ENCODE measurements at regions not wholly inside any gene's neighbourhood (a gene's known extent, or its start where the extent isn't known, plus 50 kb on each side); places are given as distances from the start of the nearest gene placed in this dataset.

- no peak for TF ChIP-seq CEBPB (IDR thresholded peaks at IDR 0.05; ENCODE audit: low read depth, low read length)
- TF ChIP-seq CTCF (conservative IDR thresholded peaks at IDR 0.05; ENCODE audit: low read depth, low read length), result no peak
- no peak for TF ChIP-seq FOS (IDR thresholded peaks at IDR 0.05; ENCODE audit: low read depth, low read length)
- no peak for TF ChIP-seq MAZ (IDR thresholded peaks at IDR 0.05; ENCODE audit: borderline replicate concordance, low read depth, low read length)
- TF ChIP-seq NFE2L2 (IDR thresholded peaks at IDR 0.05; ENCODE audit: low read depth, low read length), result no peak
- no peak for TF ChIP-seq RCOR1 (IDR thresholded peaks at IDR 0.05; ENCODE audit: insufficient replicate concordance, low read length)
- TF ChIP-seq MXI1 (IDR thresholded peaks at IDR 0.05; ENCODE audit: borderline replicate concordance, low read depth, low read length), result no peak
- no peak for TF ChIP-seq RAD21 (IDR thresholded peaks at IDR 0.05; ENCODE audit: low read length)
- no peak for TF ChIP-seq CHD1 (IDR thresholded peaks at IDR 0.05; ENCODE audit: low read depth, low read length)
- TF ChIP-seq USF2 (IDR thresholded peaks at IDR 0.05; ENCODE audit: low read depth, low read length), result no peak
- no peak for TF ChIP-seq BHLHE40 (IDR thresholded peaks at IDR 0.05; ENCODE audit: low read depth, low read length)
- H3K18ac ChIP-seq (ENCODE audit: low read depth, low read length), result no peak overlapping the region
- no peak overlapping the region for H4K5ac ChIP-seq (ENCODE audit: low read depth, low read length)
- H2BK20ac ChIP-seq (ENCODE audit: low read depth, low read length), result no peak overlapping the region
- intact Hi-C loops (cut with micrococcal nuclease) (no loop called here), dilution Hi-C loops (cut with HindIII; ENCODE audit: low sequenced_read_pairs, unreplicated experiment) (no loop called here), in situ Hi-C loops (cut with MboI; ENCODE audit: low sequenced_read_pairs) (no loop called here)
- no peaks in the 10 kb centered on the region for H3K27me3 ChIP-seq (ENCODE audit: control insufficient read depth, insufficient read depth, low read length)
- H2BK120ac ChIP-seq (ENCODE audit: low read depth, low read length), result no peak overlapping the region
- H3K9ac ChIP-seq (ENCODE audit: low read depth, low read length), result no peak overlapping the region
- no peak overlapping the region for H2AK5ac ChIP-seq (ENCODE audit: low read depth, low read length)
- H3K4ac ChIP-seq (ENCODE audit: low read depth, low read length), result no peak overlapping the region
- ChIA-PET POLR2A (ENCODE audit: unreplicated experiment) (no interaction called here), CTCF (no interaction called here)
- BruUV-seq (replicated peaks), result no TSS peak
- no peak overlapping the region for H3K4me3 ChIP-seq (ENCODE audit: insufficient read depth, low read depth, low read length)
- H3K9me3 ChIP-seq (ENCODE audit: control insufficient read depth, insufficient read depth, low read length), result no peaks in the 10 kb centered on the region
- H2BK15ac ChIP-seq (ENCODE audit: low read depth, low read length), result no peak overlapping the region
- no peak overlapping the region for H3K27ac ChIP-seq (ENCODE audit: insufficient read depth, low read length)
- H3K4me2 ChIP-seq (ENCODE audit: low read depth, low read length), result no peak overlapping the region
- H3K9me1 ChIP-seq (ENCODE audit: insufficient read depth, low read length), result no peaks in the 10 kb centered on the region
- H4K8ac ChIP-seq (ENCODE audit: low read depth in 2 of 2, low read length in 2 of 2), result no peak overlapping the region
- no peak overlapping the region for H2BK5ac ChIP-seq (ENCODE audit: low read depth, low read length, poor library complexity, severe bottlenecking)
- H3K79me1 ChIP-seq (ENCODE audit: low read depth in 1 of 2, low read length in 2 of 2), result no peaks in the 10 kb centered on the region
- no peaks in the 10 kb centered on the region for H4K20me1 ChIP-seq (ENCODE audit: insufficient read depth, low read length)
- ATAC-seq (ENCODE audit: low read depth) (no peak), DNase-seq (no peak)
- H3K36me3 ChIP-seq (ENCODE audit: control insufficient read depth, insufficient read depth, low read length), result no peaks in the 10 kb centered on the region
- no peak overlapping the region for H3K56ac ChIP-seq (ENCODE audit: extremely low read depth, insufficient read depth, low read length)
- no peak overlapping the region for H3K23ac ChIP-seq (ENCODE audit: low read depth, low read length)
- no peak overlapping the region for H3K14ac ChIP-seq (replicated peaks; ENCODE audit: low read depth, low read length)
- no peak overlapping the region for H4K91ac ChIP-seq (ENCODE audit: insufficient read depth, low read depth, low read length)
- no peaks in the 10 kb centered on the region for H3K4me1 ChIP-seq (ENCODE audit: control insufficient read depth, insufficient read depth, low read length)
- no peak overlapping the region for H2AFZ ChIP-seq (replicated peaks; ENCODE audit: low read length, poor library complexity)
- H2AK9ac ChIP-seq (replicated peaks; ENCODE audit: low read depth, low read length, poor library complexity), result no peak overlapping the region
Measured at GRCh38 chr2:136051725-136052048, 66.3 kb upstream of the DARS1 start.

All from IMR-90 (cell line).